ENCODE measurements at regions not wholly inside any gene's neighbourhood (a gene's known extent, or its start where the extent isn't known, plus 50 kb on each side); places are given as distances from the start of the nearest gene placed in this dataset.

DNA sequence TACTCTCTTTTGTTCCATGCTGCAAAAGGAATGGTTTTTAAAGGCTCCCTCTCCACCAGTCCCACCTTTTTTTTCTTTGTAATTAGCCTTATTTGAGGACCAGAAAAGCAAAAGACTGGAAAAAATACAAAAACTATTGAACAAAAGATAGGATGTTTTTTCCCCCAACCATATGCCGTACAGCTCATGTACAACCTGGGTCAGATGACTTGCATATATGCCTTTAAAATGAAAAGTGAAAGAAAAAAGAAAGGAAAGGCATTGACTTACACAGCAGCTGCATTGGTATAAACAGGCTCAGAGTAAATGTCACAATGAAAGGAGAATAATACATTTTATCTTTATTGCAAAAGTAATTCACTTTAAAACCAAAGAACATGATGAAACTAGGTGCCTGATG lies 69.5 kb upstream of the CMC1 start:
- no peak for DNase-seq

GRCh38 chr3:28172748-28173147 lies 68.7 kb upstream of the CMC1 start:
- DNase-seq, result no peak

DNA sequence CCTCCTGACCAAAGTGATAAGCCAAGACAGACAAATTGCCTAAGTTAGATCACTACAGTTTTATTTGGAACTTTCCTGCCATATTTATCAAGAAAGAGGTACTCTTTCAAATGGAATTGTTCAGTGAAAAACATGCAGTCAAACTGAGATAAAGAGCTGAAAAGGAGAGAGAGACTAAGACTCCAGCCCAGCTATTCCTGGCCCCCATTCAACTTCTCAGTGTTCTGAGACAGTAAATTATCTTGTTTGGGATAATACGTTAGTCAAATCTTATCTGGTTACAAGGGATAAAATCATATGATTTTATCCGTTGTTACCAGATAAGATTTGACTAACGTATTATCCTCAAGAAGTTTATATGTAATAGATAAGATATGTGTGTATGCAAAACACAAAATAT lies 67.6 kb upstream of the CMC1 start:
- no peak for DNase-seq

GRCh38 chr3:28186748-28187147 lies 54.7 kb upstream of the CMC1 start:
- no peak for DNase-seq

DNA sequence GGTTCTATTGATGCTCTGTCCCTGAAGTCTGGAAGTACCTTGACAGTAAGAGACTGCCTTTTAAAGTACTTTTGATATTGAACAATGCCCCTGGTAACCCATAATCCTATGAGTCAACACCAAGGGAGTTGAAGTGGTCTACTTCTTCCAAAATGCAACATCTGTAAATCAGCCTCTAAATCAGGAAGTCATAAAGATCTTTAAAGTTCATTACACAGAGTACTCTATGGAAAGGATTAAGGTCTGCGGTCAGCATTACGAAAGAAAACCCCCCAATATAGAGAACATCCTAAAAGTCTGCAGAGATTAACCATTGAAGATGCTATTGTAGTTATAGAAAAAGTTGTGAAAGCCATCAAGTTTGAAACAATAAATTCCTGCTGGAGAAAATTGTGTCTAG lies 52.7 kb upstream of the CMC1 start:
- DNase-seq, result no peak

GRCh38 chr3:28191363-28191762 lies 50.1 kb upstream of the CMC1 start:
- no peak for DNase-seq
